Effector memory CD8-positive, alpha-beta T cell (primary cell): ENCODE measurements at regions not wholly inside any gene's neighbourhood (a gene's known extent, or its start where the extent isn't known, plus 50 kb on each side); places are given as distances from the start of the nearest gene placed in this dataset.

Experiments used
- ATAC-seq: fragments of 150-1000 bp; cut with Tn5 transposase; replicated peaks from 2 replicates; pipeline ENCODE4 v1.10.0; 2021; ENCODE audit warnings: mild to moderate bottlenecking, moderate library complexity
- DNase-seq, 3 experiments: peaks; one replicate each; pipeline ENCODE4 v3.0.0; 2021
- H3K27ac Mint-ChIP-seq, 2 donors: one replicate each; pipeline ENCODE4 v1.8.0; 2022; ENCODE audit warnings: mild to moderate bottlenecking in 2 of 2, mixed read lengths in 2 of 2, moderate library complexity in 2 of 2
- H3K27me3 Mint-ChIP-seq, 2 donors: one replicate each; pipeline ENCODE4 v1.8.0; 2022; ENCODE audit warnings: mixed read lengths in 2 of 2
- H3K36me3 Mint-ChIP-seq: one replicate; pipeline ENCODE4 v1.8.0; 2022; ENCODE audit warnings: mild to moderate bottlenecking, moderate library complexity, mixed read lengths; ENCODE audit not compliant: insufficient read depth
- H3K4me1 Mint-ChIP-seq, 2 donors: one replicate each; pipeline ENCODE4 v1.8.0; 2022; ENCODE audit warnings: low read depth in 2 of 2, mixed read lengths in 2 of 2
- H3K4me3 Mint-ChIP-seq, 2 donors: one replicate each; pipeline ENCODE4 v1.8.0; 2022; ENCODE audit warnings: mild to moderate bottlenecking in 2 of 2, mixed read lengths in 2 of 2, moderate library complexity in 2 of 2
- H3K9me3 Mint-ChIP-seq, 2 donors: one replicate each; pipeline ENCODE4 v1.8.0; 2022; ENCODE audit warnings: mixed read lengths in 2 of 2

DNA sequence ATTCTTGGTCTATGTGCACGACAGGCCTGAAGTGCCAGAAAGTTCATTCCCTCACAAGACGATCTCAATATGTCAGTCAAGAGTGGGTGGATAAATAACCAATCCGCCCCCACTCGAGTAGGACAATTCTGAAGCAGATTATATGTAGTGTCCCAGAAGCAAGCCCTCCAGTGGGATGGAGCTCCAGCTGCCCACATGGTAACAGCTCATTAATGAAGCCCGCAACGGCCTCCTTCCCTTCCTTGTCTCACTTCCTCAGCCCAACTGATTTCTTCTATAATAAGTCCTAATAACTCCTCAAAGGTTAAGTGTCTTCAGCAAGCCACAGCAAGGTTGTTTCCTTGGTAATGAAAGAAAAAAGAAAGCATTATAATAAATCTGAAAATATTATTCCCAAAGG, 82.1 kb upstream of the F13A1 start:
- no peak overlapping the region for H3K4me3 Mint-ChIP-seq
- peaks cover 3% of the 10 kb centered on the region for H3K36me3 Mint-ChIP-seq
- H3K27ac Mint-ChIP-seq = no peak overlapping the region

DNA sequence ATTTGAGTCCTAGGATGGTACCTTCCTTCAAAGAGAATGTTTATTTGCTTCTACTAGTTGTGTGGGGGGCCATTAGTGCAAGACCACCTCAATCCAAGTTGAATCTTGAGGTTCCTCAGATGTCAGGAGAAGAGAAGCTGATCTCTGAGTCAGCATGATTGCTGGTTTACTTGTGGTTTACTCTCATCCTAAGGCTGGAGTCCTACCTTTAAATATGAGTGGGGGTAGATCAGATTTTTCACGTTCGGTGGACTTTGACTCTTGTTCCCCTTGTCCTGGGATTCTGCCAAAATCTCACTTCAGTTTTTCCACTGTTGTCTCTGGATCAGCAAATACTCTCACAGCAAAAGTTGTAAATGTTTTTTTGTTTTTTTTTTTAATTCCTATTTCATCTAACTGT, 84.6 kb upstream of the F13A1 start:
- H3K27ac Mint-ChIP-seq = no peak overlapping the region
- ATAC-seq (no peak), DNase-seq (no peak)
- no peak overlapping the region for H3K4me3 Mint-ChIP-seq
- H3K27me3 Mint-ChIP-seq = peaks cover 11 to 38% of the 10 kb centered on the region in 2 donors
- H3K36me3 Mint-ChIP-seq = no peaks in the 10 kb centered on the region
- H3K9me3 Mint-ChIP-seq = no peaks in the 10 kb centered on the region
- H3K4me1 Mint-ChIP-seq = no peaks in the 10 kb centered on the region

More for the DNA sequence above, 82.1 kb upstream of the F13A1 start:
- Mint-ChIP-seq H3K4me1 (no peaks in the 10 kb centered on the region), H3K27me3 (peaks cover 5 to 34% of the 10 kb centered on the region in 2 donors), H3K9me3 (no peaks in the 10 kb centered on the region)
- ATAC-seq = no peak
- DNase-seq = no peak

DNA sequence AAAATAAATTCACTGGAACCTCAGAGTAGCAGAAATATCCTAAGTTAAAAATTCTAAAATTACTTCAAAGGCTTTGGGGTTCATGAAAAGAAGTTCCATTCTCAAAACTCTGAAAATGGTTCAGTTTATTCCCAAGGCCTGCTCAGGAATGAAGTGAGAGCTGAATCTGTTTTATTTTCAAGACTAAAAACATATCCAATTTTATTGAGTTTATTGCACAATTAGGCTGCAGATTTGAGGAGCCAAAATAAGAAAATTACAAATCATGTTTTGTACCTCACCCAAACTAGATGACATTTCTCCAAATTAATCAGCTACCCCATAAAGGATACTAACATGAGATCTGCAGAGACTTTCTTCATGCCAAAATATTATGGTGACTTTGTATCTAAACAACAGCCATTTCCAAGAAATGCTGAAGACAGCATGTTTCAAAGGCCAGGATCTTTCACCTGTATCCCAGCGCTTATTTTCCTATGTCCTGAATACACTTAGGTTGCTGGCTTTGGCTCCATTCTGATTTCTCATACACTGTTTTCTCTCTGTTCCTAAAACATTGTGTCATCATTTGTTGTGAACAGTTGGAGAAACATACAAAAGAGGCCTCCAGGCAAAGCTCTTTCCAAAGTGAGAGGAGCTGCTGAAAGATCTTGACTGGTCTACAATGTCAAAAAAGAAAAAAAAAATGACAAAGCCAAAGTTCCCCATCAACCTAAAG, 85.7 kb upstream of the F13A1 start:
- ATAC-seq = no peak
- Mint-ChIP-seq H3K9me3 (no peaks in the 10 kb centered on the region), H3K36me3 (no peaks in the 10 kb centered on the region), H3K4me3 (no peak overlapping the region), H3K4me1 (no peaks in the 10 kb centered on the region), H3K27me3 (peaks cover 6 to 27% of the 10 kb centered on the region in 2 donors), H3K27ac (no peak overlapping the region)
- DNase-seq = no peak

DNA sequence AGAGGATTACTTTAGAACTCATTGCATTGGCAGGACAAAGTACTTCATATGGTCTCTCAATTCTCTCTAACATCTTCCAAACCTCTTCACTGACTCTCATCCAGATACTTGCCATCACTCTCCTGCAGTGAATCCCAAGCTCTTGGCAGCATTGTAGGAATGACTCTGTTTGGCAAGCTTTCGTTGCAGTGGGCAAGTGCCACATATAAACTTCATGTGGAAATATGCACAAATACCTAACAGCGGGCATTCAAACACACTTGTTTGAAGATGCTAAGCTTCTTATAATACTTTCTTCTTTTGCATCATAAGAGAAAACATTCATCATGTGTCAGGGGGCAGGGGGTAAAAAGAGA, 86.2 kb upstream of the F13A1 start:
- Mint-ChIP-seq H3K27me3 (peaks cover 6 to 21% of the 10 kb centered on the region in 2 donors), H3K27ac (no peak overlapping the region), H3K4me3 (no peak overlapping the region), H3K4me1 (no peaks in the 10 kb centered on the region), H3K9me3 (no peaks in the 10 kb centered on the region), H3K36me3 (no peaks in the 10 kb centered on the region)
- DNase-seq = no peak
- no peak for ATAC-seq

DNA sequence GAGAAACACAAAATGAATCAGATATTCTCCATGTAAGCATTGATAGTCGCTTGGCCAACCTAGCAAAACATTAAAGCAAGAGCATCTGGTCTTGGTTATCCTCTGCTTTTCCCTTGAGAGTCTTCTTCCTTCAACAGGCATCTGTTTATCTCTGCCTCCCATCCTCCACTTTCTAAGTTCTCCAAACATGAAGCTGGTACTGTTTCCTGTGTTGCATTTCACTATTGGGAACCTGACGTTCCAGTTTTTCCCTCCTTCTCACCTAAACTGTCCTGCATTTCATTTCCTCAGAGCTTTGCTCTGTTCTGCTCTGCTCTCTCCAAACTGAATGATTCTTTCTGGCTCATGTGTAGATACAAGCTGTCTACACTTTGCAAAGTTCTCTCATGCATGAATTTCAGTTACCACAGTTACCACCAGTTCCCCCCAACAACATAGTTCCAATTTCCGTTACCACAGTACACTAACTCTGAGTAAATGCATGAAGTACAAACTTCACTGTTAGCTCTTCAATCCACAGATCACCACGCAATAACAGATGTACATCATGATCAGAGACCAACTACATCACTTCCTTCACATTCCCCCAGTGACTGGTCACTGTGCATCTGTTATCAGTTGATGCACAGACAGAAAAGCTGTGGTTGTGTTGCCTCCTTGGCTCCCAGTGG, 86.7 kb upstream of the F13A1 start:
- peak; percentile 54 for ATAC-seq

DNA sequence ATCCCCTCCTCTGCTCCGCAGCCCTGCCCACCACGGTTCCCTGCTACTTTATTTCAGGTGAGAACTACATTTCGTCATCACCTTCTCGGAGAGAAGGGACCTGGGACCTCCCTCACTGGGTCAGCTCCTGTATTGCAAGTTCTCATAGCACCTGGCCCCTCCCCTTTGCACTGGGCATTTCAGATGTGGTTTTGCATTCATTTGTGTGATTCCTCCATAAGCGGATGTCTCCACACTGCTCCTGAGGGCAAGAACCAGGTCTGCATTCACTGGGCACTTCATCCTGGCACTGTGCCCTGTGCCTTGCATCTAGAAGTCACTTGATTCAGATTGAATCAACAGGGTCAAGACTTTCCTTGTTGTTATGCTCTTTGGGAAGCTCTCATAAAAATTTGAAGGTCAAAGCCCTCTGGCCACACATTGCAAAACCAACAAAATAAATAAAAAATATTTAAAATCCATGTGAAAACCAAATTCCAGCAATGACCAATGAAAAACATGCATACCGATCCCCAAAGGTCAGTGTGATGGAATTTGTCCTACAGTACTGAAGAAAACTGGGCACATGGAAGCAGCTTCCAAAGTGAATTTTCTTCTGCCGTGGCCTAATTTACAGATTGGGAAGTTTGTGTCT, 89.1 kb upstream of the F13A1 start:
- H3K4me3 Mint-ChIP-seq = no peak overlapping the region

More for the DNA sequence above, 86.7 kb upstream of the F13A1 start:
- Mint-ChIP-seq H3K36me3 (no peaks in the 10 kb centered on the region), H3K27ac (no peak overlapping the region), H3K4me3 (no peak overlapping the region), H3K9me3 (no peaks in the 10 kb centered on the region), H3K4me1 (no peaks in the 10 kb centered on the region), H3K27me3 (peaks cover 6 to 21% of the 10 kb centered on the region in 2 donors)
- DNase-seq = no peak

DNA sequence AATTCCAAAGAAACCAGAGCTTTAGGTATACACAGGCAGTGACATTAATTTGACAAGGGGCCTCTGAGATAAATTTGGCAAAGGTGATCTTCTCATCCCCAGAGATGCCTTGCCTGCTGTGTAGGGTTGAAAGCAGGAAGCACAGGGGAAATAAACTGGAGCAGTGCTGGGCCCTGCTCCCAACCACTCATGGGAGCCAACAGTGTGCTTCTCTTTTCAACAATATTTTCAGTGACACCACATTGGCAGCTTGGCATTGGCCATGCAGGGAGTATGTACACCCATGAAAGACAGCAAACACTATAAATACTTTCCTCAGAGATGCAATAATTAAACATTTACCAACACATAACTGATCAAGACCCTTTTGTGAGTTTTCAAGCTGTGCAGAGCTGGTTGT, 90.7 kb upstream of the F13A1 start:
- H3K4me3 Mint-ChIP-seq = no peak overlapping the region
- H3K27ac Mint-ChIP-seq = no peak overlapping the region
- no peaks in the 10 kb centered on the region for H3K9me3 Mint-ChIP-seq
- ATAC-seq (no peak), DNase-seq (no peak)
- H3K4me1 Mint-ChIP-seq = no peaks in the 10 kb centered on the region
- no peaks in the 10 kb centered on the region for H3K36me3 Mint-ChIP-seq
- peaks cover 6 to 34% of the 10 kb centered on the region in 2 donors for H3K27me3 Mint-ChIP-seq

More for the DNA sequence above, 89.1 kb upstream of the F13A1 start:
- H3K27me3 Mint-ChIP-seq = peaks cover 6 to 22% of the 10 kb centered on the region in 2 donors
- H3K27ac Mint-ChIP-seq = no peak overlapping the region
- H3K4me1 Mint-ChIP-seq = no peaks in the 10 kb centered on the region
- no peaks in the 10 kb centered on the region for H3K36me3 Mint-ChIP-seq
- ATAC-seq = no peak
- no peaks in the 10 kb centered on the region for H3K9me3 Mint-ChIP-seq
- no peak for DNase-seq

DNA sequence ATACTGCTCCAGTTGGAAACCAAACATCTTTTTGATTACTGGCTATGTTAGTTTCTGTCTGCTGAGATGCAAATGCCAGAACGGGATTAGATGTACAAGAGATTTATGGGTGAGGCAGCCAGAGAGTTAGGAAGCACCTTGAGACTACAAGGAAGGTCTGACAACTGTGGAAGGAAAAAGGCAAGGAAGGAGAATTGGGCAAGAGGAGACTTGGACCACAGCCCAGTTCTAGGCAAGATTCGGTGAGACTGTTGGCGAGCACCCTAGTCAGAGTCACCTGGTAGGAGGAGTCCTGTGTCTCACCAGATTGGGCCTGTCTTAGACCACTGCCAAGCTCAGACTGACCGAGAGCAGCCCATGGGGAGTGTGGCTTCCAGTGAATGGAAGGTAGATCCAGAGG, 91.8 kb upstream of the F13A1 start:
- Mint-ChIP-seq H3K4me1 (no peaks in the 10 kb centered on the region), H3K27ac (no peak overlapping the region), H3K9me3 (no peaks in the 10 kb centered on the region), H3K4me3 (no peak overlapping the region), H3K36me3 (no peaks in the 10 kb centered on the region), H3K27me3 (peaks cover 6 to 36% of the 10 kb centered on the region in 2 donors)
- DNase-seq (no peak), ATAC-seq (no peak)

DNA sequence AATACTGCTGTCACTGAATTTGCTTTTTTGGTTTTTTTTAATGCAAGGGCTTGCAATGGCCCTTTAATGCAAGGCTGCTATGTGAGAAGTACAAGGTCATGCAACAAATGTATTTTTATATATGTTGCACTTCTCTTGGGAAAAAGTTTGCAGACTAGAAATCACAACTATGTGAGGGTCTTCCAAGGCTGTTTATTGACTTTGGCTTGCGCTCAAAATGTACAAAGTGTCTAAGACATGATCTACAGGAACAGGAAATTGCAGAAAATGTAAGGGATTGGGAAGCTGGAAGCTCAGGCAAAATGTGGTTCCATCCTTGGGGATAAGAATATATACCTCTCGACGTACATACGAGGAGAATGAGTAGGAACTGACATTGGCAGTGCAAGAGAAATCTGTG, 92.2 kb upstream of the F13A1 start:
- H3K27ac Mint-ChIP-seq = no peak overlapping the region

DNA sequence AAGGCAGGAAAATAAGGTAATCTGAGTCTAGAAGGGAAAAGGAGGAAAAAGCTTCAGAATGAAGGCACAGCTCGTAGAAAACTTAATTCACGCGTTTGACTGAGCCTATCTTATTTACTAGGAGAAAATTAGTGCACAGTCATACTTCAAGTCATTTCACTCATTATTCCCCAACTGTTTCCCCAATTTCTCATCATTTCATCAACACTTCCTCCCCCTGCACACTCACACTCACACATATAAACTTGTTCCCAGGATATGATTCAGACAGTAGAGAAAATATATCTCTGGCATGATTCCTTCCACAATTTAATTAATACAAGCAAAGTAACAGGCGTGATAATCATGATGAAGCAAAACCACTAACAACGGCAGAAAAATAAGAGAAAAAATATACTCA, 94.5 kb upstream of the F13A1 start:
- ATAC-seq (no peak), DNase-seq (no peak)
- Mint-ChIP-seq H3K27me3 (peaks cover 0 to 25% of the 10 kb centered on the region in 2 donors), H3K27ac (no peak overlapping the region), H3K36me3 (peaks cover 4% of the 10 kb centered on the region), H3K9me3 (no peaks in the 10 kb centered on the region), H3K4me3 (no peak overlapping the region), H3K4me1 (no peaks in the 10 kb centered on the region)

More for the DNA sequence above, 92.2 kb upstream of the F13A1 start:
- no peaks in the 10 kb centered on the region for H3K36me3 Mint-ChIP-seq
- DNase-seq (no peak), ATAC-seq (no peak)
- peaks cover 6 to 36% of the 10 kb centered on the region in 2 donors for H3K27me3 Mint-ChIP-seq
- H3K9me3 Mint-ChIP-seq = no peaks in the 10 kb centered on the region
- no peak overlapping the region for H3K4me3 Mint-ChIP-seq
- no peaks in the 10 kb centered on the region for H3K4me1 Mint-ChIP-seq

DNA sequence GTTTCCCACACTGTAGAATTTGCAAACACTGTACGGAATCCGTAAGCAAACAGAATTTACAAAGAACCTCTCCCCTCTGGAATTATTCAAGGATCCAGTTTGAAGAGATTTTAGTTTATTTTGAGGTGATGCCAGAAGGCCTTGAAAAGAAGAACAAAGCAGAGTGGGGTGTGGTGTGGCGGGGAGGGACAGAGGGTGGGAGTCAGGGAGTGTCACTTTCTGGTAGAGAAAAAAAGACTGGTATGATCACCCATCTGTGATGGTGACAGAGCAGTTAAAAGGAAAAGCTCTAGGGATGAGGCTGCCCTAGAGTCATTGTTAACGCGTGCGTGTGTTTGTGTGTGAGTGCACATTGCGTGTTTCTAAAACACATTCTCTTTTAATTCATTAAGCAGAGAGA, 97.0 kb upstream of the F13A1 start:
- no peak for ATAC-seq
- Mint-ChIP-seq H3K36me3 (peaks cover 4% of the 10 kb centered on the region), H3K27ac (no peak overlapping the region), H3K4me3 (no peak overlapping the region), H3K27me3 (peaks cover 17 to 41% of the 10 kb centered on the region in 2 donors), H3K4me1 (no peaks in the 10 kb centered on the region), H3K9me3 (no peaks in the 10 kb centered on the region)
- no peak for DNase-seq

DNA sequence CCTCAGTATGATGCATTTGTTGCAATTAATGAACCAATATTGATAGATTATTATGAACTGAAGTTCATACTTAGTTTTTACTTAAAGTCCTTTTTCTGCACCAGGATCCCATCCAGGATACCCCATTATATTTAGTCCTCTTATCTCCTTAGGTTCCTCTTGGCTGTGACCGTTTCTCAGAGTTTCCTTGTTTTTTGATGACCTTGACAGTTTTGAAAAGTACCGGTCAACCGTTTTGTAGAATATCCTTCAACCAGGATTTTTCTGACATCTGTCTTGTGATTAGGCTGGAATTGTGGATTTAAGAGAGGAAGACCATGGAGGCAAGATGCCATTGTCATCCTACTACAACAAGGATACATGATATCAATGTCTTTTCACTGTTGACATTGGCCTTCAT, 98.0 kb upstream of the F13A1 start:
- no peaks in the 10 kb centered on the region for H3K4me1 Mint-ChIP-seq
- peaks cover 0 to 5% of the 10 kb centered on the region in 2 donors for H3K9me3 Mint-ChIP-seq
- H3K27ac Mint-ChIP-seq = no peak overlapping the region
- ATAC-seq = no peak
- no peak overlapping the region for H3K4me3 Mint-ChIP-seq
- peaks cover 4% of the 10 kb centered on the region for H3K36me3 Mint-ChIP-seq
- DNase-seq = no peak
- peaks cover 27 to 46% of the 10 kb centered on the region in 2 donors for H3K27me3 Mint-ChIP-seq

DNA sequence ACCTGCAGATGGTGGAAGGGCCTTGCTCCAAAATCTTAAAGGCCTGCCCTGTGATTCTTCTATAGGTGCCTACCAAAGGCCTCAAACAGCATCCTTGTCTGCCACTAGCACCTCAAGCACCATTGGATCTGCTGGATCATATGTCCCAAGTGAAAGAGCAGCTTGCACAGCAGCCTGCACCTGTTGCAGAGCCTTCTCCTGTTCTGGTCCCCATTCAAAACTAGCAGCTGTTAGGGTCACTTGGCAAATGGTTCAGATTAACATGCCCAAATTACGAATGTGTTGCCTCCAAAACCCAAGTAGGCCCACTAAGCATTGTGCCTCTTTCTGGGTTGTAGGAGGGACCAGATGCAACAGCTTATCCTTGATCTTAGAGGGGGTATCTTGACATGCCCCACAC, 99.6 kb upstream of the F13A1 start:
- peaks cover 6 to 15% of the 10 kb centered on the region in 2 donors for H3K9me3 Mint-ChIP-seq
- H3K4me1 Mint-ChIP-seq = no peaks in the 10 kb centered on the region
- H3K27ac Mint-ChIP-seq = no peak overlapping the region
- ATAC-seq (no peak), DNase-seq (no peak)
- H3K27me3 Mint-ChIP-seq = peaks cover 44 to 61% of the 10 kb centered on the region in 2 donors
- H3K36me3 Mint-ChIP-seq = peaks cover 4% of the 10 kb centered on the region
- no peak overlapping the region for H3K4me3 Mint-ChIP-seq

DNA sequence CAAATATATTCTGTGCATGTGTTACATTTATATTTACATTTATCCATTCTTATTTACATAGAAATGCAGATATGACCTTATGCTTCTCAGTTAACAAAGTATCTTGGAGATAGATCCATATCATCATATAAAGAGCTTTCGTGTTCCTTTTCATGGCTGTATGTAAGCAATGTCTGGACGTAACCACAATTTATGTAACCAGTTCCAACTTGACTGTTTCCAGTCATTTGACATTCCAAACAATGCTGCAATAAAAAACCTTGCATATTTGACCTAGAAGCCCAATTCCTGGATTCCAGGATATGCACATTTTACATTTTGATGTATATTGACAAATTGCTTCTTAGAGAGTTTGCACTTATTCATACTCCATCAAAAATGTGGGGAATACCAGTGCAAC, 113.7 kb upstream of the F13A1 start:
- Mint-ChIP-seq H3K27ac (no peak overlapping the region), H3K36me3 (no peaks in the 10 kb centered on the region), H3K9me3 (no peaks in the 10 kb centered on the region), H3K27me3 (peaks cover 15 to 19% of the 10 kb centered on the region in 2 donors), H3K4me3 (no peak overlapping the region), H3K4me1 (no peaks in the 10 kb centered on the region)
- no peak for DNase-seq
- no peak for ATAC-seq
